ENCODE measurements at regions not wholly inside any gene's neighbourhood (a gene's known extent, or its start where the extent isn't known, plus 50 kb on each side); places are given as distances from the start of the nearest gene placed in this dataset.

DNA sequence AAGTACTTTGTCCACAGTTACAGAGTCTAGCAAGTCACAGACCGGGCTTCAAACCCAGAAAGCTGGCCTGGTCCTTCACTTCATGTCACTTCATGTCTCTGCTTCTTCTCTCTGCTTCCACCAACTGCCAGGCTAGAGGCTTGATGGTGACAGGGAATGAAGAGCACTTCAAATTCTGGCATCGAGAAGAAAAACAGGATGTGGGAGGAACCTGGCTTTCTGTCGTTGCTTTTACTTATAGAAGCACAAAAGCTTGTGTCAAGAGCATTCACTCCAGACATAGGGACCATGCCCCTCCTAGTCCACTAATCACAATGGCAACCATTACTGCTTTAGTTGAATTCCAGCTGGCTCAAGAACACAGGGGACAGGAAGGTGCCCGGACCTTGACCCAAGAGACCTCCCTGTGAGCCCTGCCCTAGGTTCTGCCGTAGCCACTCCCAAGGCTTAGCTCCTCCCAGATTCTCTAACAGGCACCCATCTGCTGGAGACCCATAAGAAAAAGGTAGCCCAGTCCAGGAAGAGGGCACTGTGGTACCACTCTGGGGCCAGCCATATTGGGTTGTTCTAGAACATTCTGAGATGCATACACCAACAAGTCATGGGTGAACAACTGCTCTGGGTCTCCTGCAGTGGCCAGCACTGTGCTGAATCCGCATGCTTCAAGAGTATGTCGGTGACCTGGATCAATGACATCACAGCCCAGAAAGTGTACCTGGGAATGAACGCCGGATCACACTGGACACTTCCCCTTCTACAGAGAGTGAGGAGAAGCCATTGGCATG is 181.8 kb downstream of the C16orf95 start:
- TF ChIP-seq, protein P1, sequence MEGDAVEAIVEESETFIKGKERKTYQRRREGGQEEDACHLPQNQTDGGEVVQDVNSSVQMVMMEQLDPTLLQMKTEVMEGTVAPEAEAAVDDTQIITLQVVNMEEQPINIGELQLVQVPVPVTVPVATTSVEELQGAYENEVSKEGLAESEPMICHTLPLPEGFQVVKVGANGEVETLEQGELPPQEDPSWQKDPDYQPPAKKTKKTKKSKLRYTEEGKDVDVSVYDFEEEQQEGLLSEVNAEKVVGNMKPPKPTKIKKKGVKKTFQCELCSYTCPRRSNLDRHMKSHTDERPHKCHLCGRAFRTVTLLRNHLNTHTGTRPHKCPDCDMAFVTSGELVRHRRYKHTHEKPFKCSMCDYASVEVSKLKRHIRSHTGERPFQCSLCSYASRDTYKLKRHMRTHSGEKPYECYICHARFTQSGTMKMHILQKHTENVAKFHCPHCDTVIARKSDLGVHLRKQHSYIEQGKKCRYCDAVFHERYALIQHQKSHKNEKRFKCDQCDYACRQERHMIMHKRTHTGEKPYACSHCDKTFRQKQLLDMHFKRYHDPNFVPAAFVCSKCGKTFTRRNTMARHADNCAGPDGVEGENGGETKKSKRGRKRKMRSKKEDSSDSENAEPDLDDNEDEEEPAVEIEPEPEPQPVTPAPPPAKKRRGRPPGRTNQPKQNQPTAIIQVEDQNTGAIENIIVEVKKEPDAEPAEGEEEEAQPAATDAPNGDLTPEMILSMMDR (IDR thresholded peaks at IDR 0.05 in 2 of 3, conservative IDR thresholded peaks at IDR 0.05 in 1 of 3; ENCODE audit: control insufficient read depth in 2 of 3, extremely low read depth in 1 of 3, insufficient read depth in 1 of 3, low read depth in 3 of 3, low read length in 3 of 3) = no peak
- TF ChIP-seq POLR2A (IDR thresholded peaks at IDR 0.05; ENCODE audit: low read depth, low read length) = no peak
- TF ChIP-seq CEBPB (IDR thresholded peaks at IDR 0.05; ENCODE audit: borderline replicate concordance in 1 of 2, low read depth in 2 of 2, low read length in 2 of 2) = no peak
- TF ChIP-seq RAD21 (IDR thresholded peaks at IDR 0.05; ENCODE audit: insufficient read depth, low read depth, low read length) = no peak
- TF ChIP-seq ATF7 (IDR thresholded peaks at IDR 0.05; ENCODE audit: low read depth) = no peak
- TF ChIP-seq EGR1 (IDR thresholded peaks at IDR 0.05; ENCODE audit: borderline replicate concordance in 1 of 2, low read depth in 2 of 2, low read length in 2 of 2) = no peak
- no peak for TF ChIP-seq ESRRA (IDR thresholded peaks at IDR 0.05; ENCODE audit: low read length)
- TF ChIP-seq GATAD2B (conservative IDR thresholded peaks at IDR 0.05; ENCODE audit: low read depth) = no peak
- TF ChIP-seq RUNX3 (IDR thresholded peaks at IDR 0.05; ENCODE audit: low read length) = no peak
- TF ChIP-seq, protein P2, sequence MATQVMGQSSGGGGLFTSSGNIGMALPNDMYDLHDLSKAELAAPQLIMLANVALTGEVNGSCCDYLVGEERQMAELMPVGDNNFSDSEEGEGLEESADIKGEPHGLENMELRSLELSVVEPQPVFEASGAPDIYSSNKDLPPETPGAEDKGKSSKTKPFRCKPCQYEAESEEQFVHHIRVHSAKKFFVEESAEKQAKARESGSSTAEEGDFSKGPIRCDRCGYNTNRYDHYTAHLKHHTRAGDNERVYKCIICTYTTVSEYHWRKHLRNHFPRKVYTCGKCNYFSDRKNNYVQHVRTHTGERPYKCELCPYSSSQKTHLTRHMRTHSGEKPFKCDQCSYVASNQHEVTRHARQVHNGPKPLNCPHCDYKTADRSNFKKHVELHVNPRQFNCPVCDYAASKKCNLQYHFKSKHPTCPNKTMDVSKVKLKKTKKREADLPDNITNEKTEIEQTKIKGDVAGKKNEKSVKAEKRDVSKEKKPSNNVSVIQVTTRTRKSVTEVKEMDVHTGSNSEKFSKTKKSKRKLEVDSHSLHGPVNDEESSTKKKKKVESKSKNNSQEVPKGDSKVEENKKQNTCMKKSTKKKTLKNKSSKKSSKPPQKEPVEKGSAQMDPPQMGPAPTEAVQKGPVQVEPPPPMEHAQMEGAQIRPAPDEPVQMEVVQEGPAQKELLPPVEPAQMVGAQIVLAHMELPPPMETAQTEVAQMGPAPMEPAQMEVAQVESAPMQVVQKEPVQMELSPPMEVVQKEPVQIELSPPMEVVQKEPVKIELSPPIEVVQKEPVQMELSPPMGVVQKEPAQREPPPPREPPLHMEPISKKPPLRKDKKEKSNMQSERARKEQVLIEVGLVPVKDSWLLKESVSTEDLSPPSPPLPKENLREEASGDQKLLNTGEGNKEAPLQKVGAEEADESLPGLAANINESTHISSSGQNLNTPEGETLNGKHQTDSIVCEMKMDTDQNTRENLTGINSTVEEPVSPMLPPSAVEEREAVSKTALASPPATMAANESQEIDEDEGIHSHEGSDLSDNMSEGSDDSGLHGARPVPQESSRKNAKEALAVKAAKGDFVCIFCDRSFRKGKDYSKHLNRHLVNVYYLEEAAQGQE (IDR thresholded peaks at IDR 0.05; ENCODE audit: low read depth, low read length) = no peak
- TF ChIP-seq RFX5 (IDR thresholded peaks at IDR 0.05; ENCODE audit: low read depth, low read length) = no peak
- no peak for TF ChIP-seq EZH2 (IDR thresholded peaks at IDR 0.05; ENCODE audit: borderline replicate concordance, control insufficient read depth, low read depth, low read length)
- no peak for TF ChIP-seq POLR2AphosphoS5 (IDR thresholded peaks at IDR 0.05; ENCODE audit: low read length)
